ENCODE measurements at regions not wholly inside any gene's neighbourhood (a gene's known extent, or its start where the extent isn't known, plus 50 kb on each side); places are given as distances from the start of the nearest gene placed in this dataset.

GRCh38 chr13:31611214-31611613 lies 128.1 kb upstream of the RXFP2 start:
- no peak for DNase-seq

GRCh38 chr13:31614073-31614472 lies 125.3 kb upstream of the RXFP2 start:
- DNase-seq, result no peak

GRCh38 chr13:31614704-31615103 lies 124.6 kb upstream of the RXFP2 start:
- no peak for DNase-seq

GRCh38 chr13:31625115-31625514 lies 114.2 kb upstream of the RXFP2 start:
- no peak for DNase-seq

- DNase-seq, result no peak
These were observed 112.1 kb upstream of the RXFP2 start for GRCh38 chr13:31627097-31627845.

- no peak for DNase-seq
These were observed 110.1 kb upstream of the RXFP2 start for GRCh38 chr13:31629085-31629780.

GRCh38 chr13:31631071-31631470 lies 108.3 kb upstream of the RXFP2 start:
- DNase-seq, result no peak

GRCh38 chr13:31631746-31632145 lies 107.6 kb upstream of the RXFP2 start:
- no peak for DNase-seq

GRCh38 chr13:31638577-31638976 lies 100.7 kb upstream of the RXFP2 start:
- peak; percentile 49 for DNase-seq

GRCh38 chr13:31639443-31640163 lies 99.7 kb upstream of the RXFP2 start:
- no peak for DNase-seq

GRCh38 chr13:31649766-31650165 lies 89.6 kb upstream of the RXFP2 start:
- DNase-seq, result no peak

GRCh38 chr13:31653730-31654129 lies 85.6 kb upstream of the RXFP2 start:
- no peak for DNase-seq

GRCh38 chr13:31663880-31664585 lies 75.3 kb upstream of the RXFP2 start:
- DNase-seq, result no peak

GRCh38 chr13:31670831-31671617 lies 68.3 kb upstream of the RXFP2 start:
- no peak for DNase-seq

- DNase-seq, result no peak
These were observed 65.3 kb upstream of the RXFP2 start for GRCh38 chr13:31674051-31674450.

GRCh38 chr13:31675440-31675953 lies 63.8 kb upstream of the RXFP2 start:
- no peak for DNase-seq

GRCh38 chr13:31681133-31681532 lies 58.2 kb upstream of the RXFP2 start:
- DNase-seq, result no peak

- DNase-seq, result no peak
These were observed 54.9 kb upstream of the RXFP2 start for GRCh38 chr13:31684466-31684865.

GRCh38 chr13:31686670-31687425 lies 52.5 kb upstream of the RXFP2 start:
- no peak for DNase-seq

All from amniotic stem cell (primary cell).